HL-60 (cell line): ENCODE measurements at regions not wholly inside any gene's neighbourhood (a gene's known extent, or its start where the extent isn't known, plus 50 kb on each side); places are given as distances from the start of the nearest gene placed in this dataset.

Source experiments
- CTCF ChIP-seq: IDR thresholded peaks from one replicate; pipeline ENCODE4 v1.5.1; 2011; ENCODE audit warnings: low read length, control low read depth, inconsistent platforms; ENCODE audit not compliant: insufficient read depth
- GABPA ChIP-seq: IDR thresholded peaks from 2 replicates; pipeline ENCODE4 v1.6.1; 2012; ENCODE audit warnings: low read depth
- POLR2AphosphoS5 ChIP-seq: IDR thresholded peaks from 2 replicates; pipeline ENCODE4 v1.6.1; 2012; ENCODE audit warnings: low read depth
- TF ChIP-seq, protein P1 (sequence below): IDR thresholded peaks from 2 replicates; pipeline ENCODE4 v1.6.1; 2012; ENCODE audit warnings: low read depth; ENCODE audit not compliant: insufficient replicate concordance

- TF ChIP-seq POLR2AphosphoS5 = no peak
- TF ChIP-seq CTCF = no peak
- TF ChIP-seq GABPA = no peak
- TF ChIP-seq, protein P1, sequence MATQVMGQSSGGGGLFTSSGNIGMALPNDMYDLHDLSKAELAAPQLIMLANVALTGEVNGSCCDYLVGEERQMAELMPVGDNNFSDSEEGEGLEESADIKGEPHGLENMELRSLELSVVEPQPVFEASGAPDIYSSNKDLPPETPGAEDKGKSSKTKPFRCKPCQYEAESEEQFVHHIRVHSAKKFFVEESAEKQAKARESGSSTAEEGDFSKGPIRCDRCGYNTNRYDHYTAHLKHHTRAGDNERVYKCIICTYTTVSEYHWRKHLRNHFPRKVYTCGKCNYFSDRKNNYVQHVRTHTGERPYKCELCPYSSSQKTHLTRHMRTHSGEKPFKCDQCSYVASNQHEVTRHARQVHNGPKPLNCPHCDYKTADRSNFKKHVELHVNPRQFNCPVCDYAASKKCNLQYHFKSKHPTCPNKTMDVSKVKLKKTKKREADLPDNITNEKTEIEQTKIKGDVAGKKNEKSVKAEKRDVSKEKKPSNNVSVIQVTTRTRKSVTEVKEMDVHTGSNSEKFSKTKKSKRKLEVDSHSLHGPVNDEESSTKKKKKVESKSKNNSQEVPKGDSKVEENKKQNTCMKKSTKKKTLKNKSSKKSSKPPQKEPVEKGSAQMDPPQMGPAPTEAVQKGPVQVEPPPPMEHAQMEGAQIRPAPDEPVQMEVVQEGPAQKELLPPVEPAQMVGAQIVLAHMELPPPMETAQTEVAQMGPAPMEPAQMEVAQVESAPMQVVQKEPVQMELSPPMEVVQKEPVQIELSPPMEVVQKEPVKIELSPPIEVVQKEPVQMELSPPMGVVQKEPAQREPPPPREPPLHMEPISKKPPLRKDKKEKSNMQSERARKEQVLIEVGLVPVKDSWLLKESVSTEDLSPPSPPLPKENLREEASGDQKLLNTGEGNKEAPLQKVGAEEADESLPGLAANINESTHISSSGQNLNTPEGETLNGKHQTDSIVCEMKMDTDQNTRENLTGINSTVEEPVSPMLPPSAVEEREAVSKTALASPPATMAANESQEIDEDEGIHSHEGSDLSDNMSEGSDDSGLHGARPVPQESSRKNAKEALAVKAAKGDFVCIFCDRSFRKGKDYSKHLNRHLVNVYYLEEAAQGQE = no peak
Measured at GRCh38 chr4:144316869-144317268, 176.4 kb upstream of the GYPA start.
